Heart left ventricle (tissue), 13 donors: ENCODE measurements at regions not wholly inside any gene's neighbourhood (a gene's known extent, or its start where the extent isn't known, plus 50 kb on each side); places are given as distances from the start of the nearest gene placed in this dataset.

Experiments
- POLR2A ChIP-seq, 2 donors: fragments of 450-650 bp; IDR thresholded peaks; one replicate each; pipeline ENCODE4 v1.6.1; 2017; ENCODE audit warnings: antibody characterized with exemption in 2 of 2, mild to moderate bottlenecking in 2 of 2, moderate library complexity in 2 of 2
- TF ChIP-seq, protein P1 (sequence below), 12 donors: fragments of 200-600 bp; sonication (generic) in 4 of 12; IDR thresholded peaks; one replicate each; pipeline versions ENCODE4 v1.5.0 to v1.8.0; 2018 to 2022; ENCODE audit warnings: antibody characterized with exemption in 12 of 12, mild to moderate bottlenecking in 5 of 12
- donor health status: ischemic (EF 13 %, LVEDD 7.1; RV severe dilation, severe dysfunction).
- donor health status: DM: no; HTN: yes; CAD: no.
- donor health status: DM: no; HTN: no; CAD: no.
- donor health status: ischemic (EF 25% LVEDD 6.9; RV normal size, moderate dysfunction).
- donor health status: ischemic (EF 25% LVEDD 5.7; RV mildly dilated, moderate dysfunction).
- donor health status: ischemic (EF 35%, LVEDD 5.7; RV mildly dilated, moderate dysfunction).
- donor health status: nonischemic (EF 11% LVEDD 7.7; RV severe dilation, severe dysfunction).
- donor health status: DM: yes; HTN: yes; CAD: no.
- donor health status: PGD.
- donor health status: ischemic (EF 29% LVEDD 5.4; RV normal size, mild dysfunction).
- donor health status: nonischemic (EF 23%, LVEDD 6.1; RV moderate dilation, normal function).

DNA sequence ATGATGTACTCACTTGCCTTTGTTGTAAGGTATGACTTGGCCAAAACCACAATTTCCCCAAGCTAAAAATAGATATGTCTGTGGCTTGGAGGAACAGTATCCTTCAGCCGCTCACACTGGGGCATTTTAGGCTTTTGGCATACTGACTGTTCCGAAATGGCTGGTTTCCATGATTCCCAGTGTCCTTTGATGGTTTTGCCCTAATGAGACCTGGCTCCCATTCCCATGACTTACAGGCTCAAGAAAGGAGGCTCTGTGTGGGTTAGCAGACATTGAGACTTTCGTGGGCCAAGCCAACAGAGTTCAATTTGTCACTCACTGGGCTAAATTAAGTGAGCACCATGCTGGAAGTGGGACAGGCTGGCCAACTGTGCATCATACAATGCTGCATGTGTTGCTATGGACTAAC lies 150.6 kb downstream of the CEP135 start:
- TF ChIP-seq, protein P1, sequence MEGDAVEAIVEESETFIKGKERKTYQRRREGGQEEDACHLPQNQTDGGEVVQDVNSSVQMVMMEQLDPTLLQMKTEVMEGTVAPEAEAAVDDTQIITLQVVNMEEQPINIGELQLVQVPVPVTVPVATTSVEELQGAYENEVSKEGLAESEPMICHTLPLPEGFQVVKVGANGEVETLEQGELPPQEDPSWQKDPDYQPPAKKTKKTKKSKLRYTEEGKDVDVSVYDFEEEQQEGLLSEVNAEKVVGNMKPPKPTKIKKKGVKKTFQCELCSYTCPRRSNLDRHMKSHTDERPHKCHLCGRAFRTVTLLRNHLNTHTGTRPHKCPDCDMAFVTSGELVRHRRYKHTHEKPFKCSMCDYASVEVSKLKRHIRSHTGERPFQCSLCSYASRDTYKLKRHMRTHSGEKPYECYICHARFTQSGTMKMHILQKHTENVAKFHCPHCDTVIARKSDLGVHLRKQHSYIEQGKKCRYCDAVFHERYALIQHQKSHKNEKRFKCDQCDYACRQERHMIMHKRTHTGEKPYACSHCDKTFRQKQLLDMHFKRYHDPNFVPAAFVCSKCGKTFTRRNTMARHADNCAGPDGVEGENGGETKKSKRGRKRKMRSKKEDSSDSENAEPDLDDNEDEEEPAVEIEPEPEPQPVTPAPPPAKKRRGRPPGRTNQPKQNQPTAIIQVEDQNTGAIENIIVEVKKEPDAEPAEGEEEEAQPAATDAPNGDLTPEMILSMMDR (IDR thresholded peaks at IDR 0.05), result no peak
- TF ChIP-seq POLR2A (IDR thresholded peaks at IDR 0.05), result no peak
